Uterus (tissue), 3 donors: ENCODE measurements at regions not wholly inside any gene's neighbourhood (a gene's known extent, or its start where the extent isn't known, plus 50 kb on each side); places are given as distances from the start of the nearest gene placed in this dataset.

ENCODE experiments used
- DNase-seq, 2 donors: peaks; one replicate each; pipeline ENCODE4 v3.0.0-alpha.2; 2019 to 2020
- H3K27ac ChIP-seq, 2 donors: fragments of 200-600 bp; sonication (generic); 1 replicate in 1 of 2; 2 replicates in 1 of 2; pipeline ENCODE4 v1.5.1; 2016 to 2018
- H3K27me3 ChIP-seq, 2 donors: fragments of 200-600 bp; sonication (generic); one replicate each; pipeline ENCODE4 v1.5.1; 2018 to 2019; ENCODE audit warnings: control low read depth in 1 of 2
- H3K36me3 ChIP-seq, 2 donors: fragments of 200-600 bp; sonication (generic); one replicate each; pipeline ENCODE4 v1.5.1; 2019; ENCODE audit warnings: control low read depth in 1 of 2
- H3K4me1 ChIP-seq, 2 donors: fragments of 200-600 bp; sonication (generic); one replicate each; pipeline ENCODE4 v1.5.1; 2018 to 2019; ENCODE audit warnings: control low read depth in 1 of 2
- H3K4me3 ChIP-seq, 2 donors: fragments of 200-600 bp; sonication (generic); 1 replicate in 1 of 2; 2 replicates in 1 of 2; pipeline ENCODE4 v1.5.1; 2018 to 2019; ENCODE audit warnings: mild to moderate bottlenecking in 1 of 2
- H3K9me3 ChIP-seq, 2 donors: fragments of 200-600 bp; sonication (generic); one replicate each; pipeline ENCODE4 v1.5.1; 2019; ENCODE audit warnings: control low read depth in 1 of 2
- POLR2A ChIP-seq, 2 donors: fragments of 450-650 bp; IDR thresholded peaks; one replicate each; pipeline ENCODE4 v1.6.1; 2016; ENCODE audit warnings: antibody characterized with exemption in 2 of 2, mild to moderate bottlenecking in 1 of 2, moderate library complexity in 1 of 2
- intact Hi-C: fragments of 100-400 bp; cut with DNase I; formaldehyde crosslinking; loops from one replicate; pipeline ENCODE4 v1.15.1; 2023; ENCODE audit warnings: low total_unique reads
- TF ChIP-seq, protein P1 (sequence below), 4 experiments: fragments of 200-600 bp in 2 of 4; fragments of 450-650 bp in 2 of 4; sonication (generic) in 2 of 4; IDR thresholded peaks; one replicate each; pipeline ENCODE4 v1.5.1; 2016 to 2019; ENCODE audit warnings: antibody characterized with exemption in 4 of 4, mild to moderate bottlenecking in 2 of 4, moderate library complexity in 1 of 4
- donor health status: DM: yes; HTN: yes; CAD: no.

DNA sequence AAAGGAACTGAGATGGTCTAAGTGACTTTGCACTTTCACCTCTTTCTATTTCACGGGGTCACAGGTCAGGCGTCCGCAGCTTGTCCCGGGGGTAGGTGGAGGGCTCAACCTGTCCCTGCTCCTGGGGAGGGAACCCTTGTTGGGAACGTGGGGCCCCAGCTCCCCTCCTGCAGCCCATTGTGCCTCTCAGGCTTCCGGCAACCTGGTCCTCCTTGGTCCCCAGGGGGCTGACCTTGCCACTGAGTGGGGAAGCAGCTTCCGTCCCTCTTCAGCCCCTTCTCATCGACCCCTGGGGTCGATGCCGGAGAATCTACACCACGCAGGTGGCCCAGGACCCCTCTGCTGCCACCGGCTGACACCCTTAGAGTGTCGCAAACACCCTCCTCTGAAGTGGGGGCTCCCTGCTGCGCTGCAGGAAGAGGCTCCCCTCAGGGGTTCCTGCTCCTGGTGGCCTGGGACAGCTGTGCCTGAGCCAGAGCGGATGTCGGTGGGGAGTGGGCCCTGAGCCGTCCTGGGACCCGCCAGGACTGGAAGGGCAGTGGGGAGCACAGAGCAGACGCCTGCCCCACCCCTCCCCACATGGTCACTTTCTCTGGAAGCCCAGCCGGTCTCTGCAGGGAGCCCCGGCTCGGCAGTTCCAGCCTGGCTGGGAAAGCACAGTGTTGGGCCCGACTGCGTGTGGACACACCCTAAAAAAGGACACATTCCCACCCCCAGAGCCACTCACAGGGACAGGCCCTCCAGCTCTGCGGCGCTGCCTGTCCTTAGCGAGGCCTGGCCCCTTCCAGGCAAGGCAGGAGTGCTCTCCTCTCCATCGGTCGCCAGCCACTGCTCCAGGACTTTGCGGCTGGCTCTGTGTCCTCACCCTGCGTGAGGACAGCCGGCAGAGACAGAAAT is 357.5 kb upstream of the SHH start:
- Histone ChIP-seq H3K4me3 (no peak overlapping the region), H3K27me3 (no peaks in the 10 kb centered on the region), H3K9me3 (no peaks in the 10 kb centered on the region), H3K27ac (no peak overlapping the region), H3K36me3 (no peaks in the 10 kb centered on the region), H3K4me1 (no peaks in the 10 kb centered on the region)
- intact Hi-C loops, result no loop called here
- no peak for TF ChIP-seq POLR2A (IDR thresholded peaks at IDR 0.05)
- TF ChIP-seq, protein P1, sequence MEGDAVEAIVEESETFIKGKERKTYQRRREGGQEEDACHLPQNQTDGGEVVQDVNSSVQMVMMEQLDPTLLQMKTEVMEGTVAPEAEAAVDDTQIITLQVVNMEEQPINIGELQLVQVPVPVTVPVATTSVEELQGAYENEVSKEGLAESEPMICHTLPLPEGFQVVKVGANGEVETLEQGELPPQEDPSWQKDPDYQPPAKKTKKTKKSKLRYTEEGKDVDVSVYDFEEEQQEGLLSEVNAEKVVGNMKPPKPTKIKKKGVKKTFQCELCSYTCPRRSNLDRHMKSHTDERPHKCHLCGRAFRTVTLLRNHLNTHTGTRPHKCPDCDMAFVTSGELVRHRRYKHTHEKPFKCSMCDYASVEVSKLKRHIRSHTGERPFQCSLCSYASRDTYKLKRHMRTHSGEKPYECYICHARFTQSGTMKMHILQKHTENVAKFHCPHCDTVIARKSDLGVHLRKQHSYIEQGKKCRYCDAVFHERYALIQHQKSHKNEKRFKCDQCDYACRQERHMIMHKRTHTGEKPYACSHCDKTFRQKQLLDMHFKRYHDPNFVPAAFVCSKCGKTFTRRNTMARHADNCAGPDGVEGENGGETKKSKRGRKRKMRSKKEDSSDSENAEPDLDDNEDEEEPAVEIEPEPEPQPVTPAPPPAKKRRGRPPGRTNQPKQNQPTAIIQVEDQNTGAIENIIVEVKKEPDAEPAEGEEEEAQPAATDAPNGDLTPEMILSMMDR (IDR thresholded peaks at IDR 0.05), result no peak
- DNase-seq, result no peak

DNA sequence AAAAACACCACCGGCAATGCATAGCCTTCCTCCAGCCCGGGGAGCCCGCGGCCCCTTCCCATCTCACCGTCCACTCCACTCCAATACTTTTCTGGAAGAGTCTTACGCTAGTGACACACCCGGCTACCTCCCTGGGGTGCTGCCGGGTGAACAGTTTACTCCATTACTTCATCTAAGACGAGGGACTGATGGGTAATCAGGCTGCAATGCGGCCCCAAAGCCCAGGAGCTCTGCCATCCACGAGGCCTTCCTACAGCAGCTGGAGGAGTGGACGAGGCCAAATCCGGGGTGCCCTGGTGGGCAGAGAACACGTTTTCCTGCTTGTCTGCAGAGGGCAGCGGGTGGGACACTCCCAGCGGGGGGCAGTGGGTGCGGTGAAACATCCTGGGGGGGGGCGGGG is 356.2 kb upstream of the SHH start:
- TF ChIP-seq POLR2A (IDR thresholded peaks at IDR 0.05), result no peak
- TF ChIP-seq, protein P1 (IDR thresholded peaks at IDR 0.05), result no peak
- no peaks in the 10 kb centered on the region for H3K9me3 ChIP-seq
- DNase-seq, result no peak
- intact Hi-C loops, result no loop called here
- H3K27ac ChIP-seq, result no peak overlapping the region
- H3K4me3 ChIP-seq, result no peak overlapping the region
- H3K4me1 ChIP-seq, result no peaks in the 10 kb centered on the region
- no peaks in the 10 kb centered on the region for H3K27me3 ChIP-seq
- no peaks in the 10 kb centered on the region for H3K36me3 ChIP-seq

DNA sequence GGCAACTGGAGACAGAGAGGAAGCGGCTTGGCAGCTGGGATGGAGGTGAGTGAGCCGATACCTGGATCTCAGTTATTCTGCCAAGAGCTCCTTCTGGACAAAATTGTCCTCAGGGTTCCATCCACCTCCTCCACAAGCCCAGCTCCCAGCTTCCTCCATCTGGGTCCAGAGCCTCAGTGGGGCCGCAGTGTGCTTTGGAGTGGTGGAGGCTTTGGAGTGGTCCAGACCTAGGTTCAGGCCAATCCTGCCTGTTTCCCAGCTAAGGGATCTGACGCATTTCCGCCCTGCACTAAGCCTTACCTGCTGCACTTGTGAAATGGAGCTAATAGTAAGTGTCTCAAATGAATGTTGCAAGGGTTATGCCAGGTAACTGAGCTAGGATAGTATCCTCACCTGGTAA is 355.7 kb upstream of the SHH start:
- intact Hi-C loops, result no loop called here
- TF ChIP-seq, protein P1 (IDR thresholded peaks at IDR 0.05), result no peak
- TF ChIP-seq POLR2A (IDR thresholded peaks at IDR 0.05), result no peak
- no peak for DNase-seq
- no peak overlapping the region for H3K4me3 ChIP-seq
- H3K9me3 ChIP-seq, result no peaks in the 10 kb centered on the region
- no peaks in the 10 kb centered on the region for H3K4me1 ChIP-seq
- no peak overlapping the region for H3K27ac ChIP-seq
- no peaks in the 10 kb centered on the region for H3K36me3 ChIP-seq
- no peaks in the 10 kb centered on the region for H3K27me3 ChIP-seq

DNA sequence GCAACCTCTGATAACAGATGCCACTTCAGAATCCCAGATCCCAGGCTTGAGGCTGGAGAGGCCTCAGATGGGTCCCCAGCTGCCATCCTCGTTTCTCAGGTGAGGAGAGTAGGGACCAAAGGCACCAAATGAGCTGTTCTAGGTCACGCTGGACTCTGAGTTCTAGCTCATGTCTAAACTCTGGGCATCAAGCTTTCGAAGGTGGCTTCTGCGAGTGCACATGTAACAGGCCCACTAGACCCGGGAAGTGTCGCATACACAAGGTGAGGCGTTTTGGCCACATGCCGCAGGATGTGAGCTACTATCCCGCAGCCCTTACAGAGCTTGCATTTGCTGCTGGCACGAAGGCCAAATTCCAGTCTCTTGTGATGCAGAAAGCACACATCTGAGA is 355.1 kb upstream of the SHH start:
- TF ChIP-seq, protein P1 (IDR thresholded peaks at IDR 0.05), result no peak
- no peak for TF ChIP-seq POLR2A (IDR thresholded peaks at IDR 0.05)
- H3K27ac ChIP-seq, result no peak overlapping the region
- H3K4me3 ChIP-seq, result no peak overlapping the region
- no peaks in the 10 kb centered on the region for H3K36me3 ChIP-seq
- no peaks in the 10 kb centered on the region for H3K9me3 ChIP-seq
- intact Hi-C loops, result no loop called here
- DNase-seq, result no peak
- no peaks in the 10 kb centered on the region for H3K4me1 ChIP-seq
- no peaks in the 10 kb centered on the region for H3K27me3 ChIP-seq

DNA sequence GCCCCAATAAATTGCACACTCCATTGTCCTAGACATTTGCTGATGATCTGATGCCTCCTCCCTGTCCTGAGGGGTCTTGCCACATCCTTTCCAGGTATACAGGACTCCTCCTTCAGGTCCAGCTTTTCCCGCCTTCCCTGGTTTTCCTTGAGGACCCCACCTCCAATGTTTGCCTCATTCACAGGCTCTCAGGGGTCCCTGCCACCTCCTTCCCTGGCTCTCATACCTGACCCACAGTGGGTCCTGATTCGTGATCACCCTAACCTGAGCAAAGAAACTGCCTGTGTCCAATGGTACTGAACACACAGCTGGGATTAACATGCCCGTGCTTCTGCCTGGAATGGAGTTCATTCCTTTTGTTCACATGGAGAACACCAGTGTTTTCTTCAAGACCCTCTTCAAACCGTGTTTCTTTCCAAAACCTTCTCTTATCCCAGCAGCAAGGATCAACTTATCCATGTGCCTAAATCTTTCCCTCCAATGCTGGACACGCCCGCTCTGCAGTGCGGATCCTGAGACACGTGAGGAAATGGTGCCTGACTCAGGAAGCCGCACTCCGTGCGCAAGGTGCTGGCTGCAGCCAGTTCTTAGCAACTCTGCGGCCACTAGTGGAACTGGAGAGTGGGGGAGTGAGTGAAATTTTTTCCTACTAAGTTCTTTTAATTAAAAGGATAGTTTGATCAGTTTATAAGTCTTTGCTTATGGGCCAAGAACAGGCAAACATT is 354.6 kb upstream of the SHH start:
- Histone ChIP-seq H3K36me3 (no peaks in the 10 kb centered on the region), H3K27ac (no peak overlapping the region)
- intact Hi-C loops, result no loop called here

More for the DNA sequence above, 354.6 kb upstream of the SHH start:
- Histone ChIP-seq H3K4me3 (no peak overlapping the region), H3K27me3 (no peaks in the 10 kb centered on the region), H3K9me3 (no peaks in the 10 kb centered on the region), H3K4me1 (no peaks in the 10 kb centered on the region)
- TF ChIP-seq, protein P1 (IDR thresholded peaks at IDR 0.05), result no peak
- TF ChIP-seq POLR2A (IDR thresholded peaks at IDR 0.05), result no peak
- no peak for DNase-seq
